ENCODE measurements at regions not wholly inside any gene's neighbourhood (a gene's known extent, or its start where the extent isn't known, plus 50 kb on each side); places are given as distances from the start of the nearest gene placed in this dataset.

DNA sequence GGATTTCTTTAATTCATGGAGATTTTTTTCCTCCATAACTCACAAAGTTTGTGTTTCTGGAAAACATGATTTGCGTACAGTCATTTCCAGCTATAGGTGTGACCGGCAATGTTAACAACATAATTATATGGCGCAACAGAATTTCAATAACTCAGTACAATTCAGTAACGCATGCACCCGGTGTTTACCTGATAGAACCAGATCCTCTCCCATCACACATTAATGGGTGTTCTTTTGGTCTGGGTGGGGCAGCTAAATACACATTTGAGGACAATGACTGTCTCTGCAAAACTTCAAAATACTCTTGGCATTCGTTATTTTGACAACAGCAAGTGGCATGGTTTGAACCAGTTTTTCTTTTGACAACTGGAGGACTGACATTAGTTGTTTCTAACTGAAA lies 102.3 kb downstream of the KLF6 start:
- TF ChIP-seq, protein P1, sequence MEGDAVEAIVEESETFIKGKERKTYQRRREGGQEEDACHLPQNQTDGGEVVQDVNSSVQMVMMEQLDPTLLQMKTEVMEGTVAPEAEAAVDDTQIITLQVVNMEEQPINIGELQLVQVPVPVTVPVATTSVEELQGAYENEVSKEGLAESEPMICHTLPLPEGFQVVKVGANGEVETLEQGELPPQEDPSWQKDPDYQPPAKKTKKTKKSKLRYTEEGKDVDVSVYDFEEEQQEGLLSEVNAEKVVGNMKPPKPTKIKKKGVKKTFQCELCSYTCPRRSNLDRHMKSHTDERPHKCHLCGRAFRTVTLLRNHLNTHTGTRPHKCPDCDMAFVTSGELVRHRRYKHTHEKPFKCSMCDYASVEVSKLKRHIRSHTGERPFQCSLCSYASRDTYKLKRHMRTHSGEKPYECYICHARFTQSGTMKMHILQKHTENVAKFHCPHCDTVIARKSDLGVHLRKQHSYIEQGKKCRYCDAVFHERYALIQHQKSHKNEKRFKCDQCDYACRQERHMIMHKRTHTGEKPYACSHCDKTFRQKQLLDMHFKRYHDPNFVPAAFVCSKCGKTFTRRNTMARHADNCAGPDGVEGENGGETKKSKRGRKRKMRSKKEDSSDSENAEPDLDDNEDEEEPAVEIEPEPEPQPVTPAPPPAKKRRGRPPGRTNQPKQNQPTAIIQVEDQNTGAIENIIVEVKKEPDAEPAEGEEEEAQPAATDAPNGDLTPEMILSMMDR (IDR thresholded peaks at IDR 0.05): no peak
- no peak for TF ChIP-seq POLR2A (IDR thresholded peaks at IDR 0.05)
